B cell (primary cell): ENCODE measurements at regions not wholly inside any gene's neighbourhood (a gene's known extent, or its start where the extent isn't known, plus 50 kb on each side); places are given as distances from the start of the nearest gene placed in this dataset.

ENCODE experiments used
- ATAC-seq: fragments of 200-7000 bp; cut with Tn5 transposase; one replicate; pipeline ENCODE4 v1.10.0; 2021; ENCODE audit warnings: low read depth, mild to moderate bottlenecking, moderate number of reproducible peaks, moderate library complexity
- CTCF ChIA-PET: fragments of 350-600 bp; sonication (Branson Sonifier 250); formaldehyde crosslinking; loops from one replicate; lab custom pipeline; 2021; ENCODE audit warnings: antibody characterized with exemption, inconsistent platforms; lab: Charles Lee
- POLR2A ChIA-PET: fragments of 350-600 bp; sonication (Branson Sonifier 250); formaldehyde crosslinking; loops from one replicate; lab custom pipeline; 2021; ENCODE audit warnings: antibody characterized with exemption; lab: Charles Lee
- DNase-seq: peaks from one replicate; pipeline ENCODE4 v3.0.0; 2013
- H2AFZ ChIP-seq: 2 replicates; pipeline ENCODE4 v1.6.1; 2012; ENCODE audit warnings: mild to moderate bottlenecking, low read depth, low read length; ENCODE audit not compliant: insufficient read depth, poor library complexity, severe bottlenecking
- H3K27ac ChIP-seq, 2 donors: 1 replicate in 1 of 2; 2 replicates in 1 of 2; pipeline ENCODE4 v1.5.1; 2012 to 2013; ENCODE audit warnings: low read length in 2 of 2, mild to moderate bottlenecking in 2 of 2, moderate library complexity in 1 of 2
- H3K27me3 ChIP-seq, 4 experiments: fragments of 200-600 bp in 1 of 4; sonication (generic) in 1 of 4; replicated peaks in 1 of 4; 1 replicate in 2 of 4; 2 replicates in 2 of 4; pipeline versions ENCODE4 v1.6.1 to v1.7.0; 2013 to 2016; ENCODE audit warnings: low read length in 3 of 4, mild to moderate bottlenecking in 2 of 4, mixed read lengths in 1 of 4, moderate library complexity in 1 of 4; ENCODE audit not compliant: insufficient read depth in 4 of 4, control insufficient read depth in 3 of 4; ENCODE audit errors: control extremely low read depth in 1 of 4
- H3K36me3 ChIP-seq, 2 experiments: replicated peaks in 1 of 2; 1 replicate in 1 of 2; 2 replicates in 1 of 2; pipeline versions ENCODE4 v1.6.1 to v1.7.1; 2013; ENCODE audit warnings: low read length in 1 of 2; ENCODE audit not compliant: insufficient read depth in 2 of 2, control insufficient read depth in 1 of 2; ENCODE audit errors: control extremely low read depth in 1 of 2, extremely low read depth in 1 of 2
- H3K4me1 ChIP-seq, 2 donors: fragments of 200-600 bp in 1 of 2; sonication (generic) in 1 of 2; 1 replicate in 1 of 2; 2 replicates in 1 of 2; pipeline versions ENCODE4 v1.5.1 to v1.6.1; 2013 to 2017; ENCODE audit warnings: low read length in 2 of 2; ENCODE audit not compliant: control insufficient read depth in 2 of 2, insufficient read depth in 2 of 2
- H3K4me2 ChIP-seq: replicated peaks from 2 replicates; pipeline ENCODE3; 2012; ENCODE audit warnings: mild to moderate bottlenecking, low read depth, low read length; ENCODE audit not compliant: poor library complexity, severe bottlenecking
- H3K4me3 ChIP-seq, 5 experiments: fragments of 200-600 bp in 1 of 5; sonication (generic) in 1 of 5; 1 replicate in 3 of 5; 2 replicates in 2 of 5; pipeline versions ENCODE4 v1.5.1 to v1.7.0; 2011 to 2016; ENCODE audit warnings: low read length in 4 of 5, mild to moderate bottlenecking in 4 of 5, low read depth in 2 of 5, control low read depth in 1 of 5, moderate library complexity in 1 of 5; ENCODE audit not compliant: insufficient read depth in 1 of 5; ENCODE audit errors: control extremely low read depth in 1 of 5, extremely low read depth in 1 of 5
- H3K79me2 ChIP-seq: fragments of 200-600 bp; sonication (generic); one replicate; pipeline ENCODE4 v1.6.0; 2016; ENCODE audit warnings: low read length; ENCODE audit not compliant: control insufficient read depth, insufficient read depth
- H3K9ac ChIP-seq: fragments of 200-600 bp; sonication (generic); 2 replicates; pipeline ENCODE4 v1.6.1; 2017; ENCODE audit warnings: mild to moderate bottlenecking, low read length, moderate library complexity
- H3K9me3 ChIP-seq, 3 donors: one replicate each; pipeline versions ENCODE4 v1.6.1 to v1.7.1; 2013; ENCODE audit warnings: low read length in 2 of 3; ENCODE audit not compliant: control insufficient read depth in 2 of 3, insufficient read depth in 1 of 3; ENCODE audit errors: control extremely low read depth in 1 of 3
- H4K20me1 ChIP-seq: 2 replicates; pipeline ENCODE4 v1.6.0; 2012; ENCODE audit warnings: mild to moderate bottlenecking, low read length; ENCODE audit not compliant: insufficient read depth, control insufficient read depth, poor library complexity, severe bottlenecking
- H3K27ac Mint-ChIP-seq: one replicate; pipeline ENCODE4 v1.8.0; 2021; ENCODE audit warnings: mixed read lengths
- H3K27me3 Mint-ChIP-seq: one replicate; pipeline ENCODE4 v1.8.0; 2021; ENCODE audit warnings: mixed read lengths
- H3K4me1 Mint-ChIP-seq: one replicate; pipeline ENCODE4 v1.8.0; 2021; ENCODE audit warnings: mixed read lengths
- H3K4me3 Mint-ChIP-seq: one replicate; pipeline ENCODE4 v1.8.0; 2021; ENCODE audit warnings: mixed read lengths
- H3K9me3 Mint-ChIP-seq: one replicate; pipeline ENCODE4 v1.8.0; 2022; ENCODE audit warnings: mixed read lengths; ENCODE audit not compliant: insufficient read depth
- CTCF ChIP-seq: fragments of 200-600 bp; IDR thresholded peaks from one replicate; pipeline ENCODE4 v1.8.0; 2022; ENCODE audit warnings: antibody characterized with exemption, mild to moderate bottlenecking
- EZH2 ChIP-seq: IDR thresholded peaks from 2 replicates; pipeline ENCODE4 v1.6.1; 2012; ENCODE audit warnings: borderline replicate concordance, low read depth, mild to moderate bottlenecking, moderate library complexity, low read length; ENCODE audit not compliant: insufficient read depth, poor library complexity, severe bottlenecking
- WGBS: methylation state at CpG from one replicate; pipeline ENCODE4 v1.1.5; 2013; ENCODE audit warnings: missing lambda C conversion rate; ENCODE audit not compliant: insufficient coverage; 5-methylcytosine and 5-hydroxymethylcytosine counted together
- intact Hi-C: fragments of 100-400 bp; cut with micrococcal nuclease; formaldehyde crosslinking; loops from one replicate; pipeline ENCODE4 v1.10.0; 2022

- Histone ChIP-seq H3K79me2 (no peaks in the 10 kb centered on the region), H2AFZ (no peak overlapping the region), H3K4me3 (no peak overlapping the region), H3K4me1 (no peaks in the 10 kb centered on the region), H3K4me2 (no peak overlapping the region), H3K27me3 (no peaks in the 10 kb centered on the region), H3K36me3 (no peaks in the 10 kb centered on the region), H3K9ac (no peak overlapping the region), H4K20me1 (no peaks in the 10 kb centered on the region), H3K27ac (no peak overlapping the region), H3K9me3 (no peaks in the 10 kb centered on the region)
- H3K4me1 Mint-ChIP-seq: no peaks in the 10 kb centered on the region
- H3K9me3 Mint-ChIP-seq: no peaks in the 10 kb centered on the region
- H3K27ac Mint-ChIP-seq: no peak overlapping the region
- H3K27me3 Mint-ChIP-seq: peaks cover 9% of the 10 kb centered on the region
- POLR2A ChIA-PET: interaction anchor here (0.6 kb wide), 1 partner anchor 181 kb away, joined by 3 read pairs; no protein-coding TSS in a partner anchor
- WGBS: 88% methylated on average over 3 of the region's 5 CpGs
- CTCF ChIA-PET: interaction anchor here (0.6 to 2.8 kb wide), 24 partner anchors 9 to 754 kb away, joined by 3 to 17 read pairs (median 4); no protein-coding TSS in a partner anchor
- H3K4me3 Mint-ChIP-seq: no peak overlapping the region
- DNase-seq (no peak), ATAC-seq (no peak)
- TF ChIP-seq CTCF: no peak
- no peak for TF ChIP-seq EZH2
- intact Hi-C loops: loop anchor here (1.0 to 10.0 kb wide), 5 partner anchors 119 to 754 kb away; no protein-coding TSS in a partner anchor
Observed at GRCh38 chr1:157370698-157371097, 181.6 kb downstream of the FCRL5 start.

GRCh38 chr1:157369808-157370521 is 182.3 kb downstream of the FCRL5 start:
- intact Hi-C loops: loop anchor here (1.0 to 10.0 kb wide), 6 partner anchors 119 to 755 kb away; no protein-coding TSS in a partner anchor
- H4K20me1 ChIP-seq: no peaks in the 10 kb centered on the region
- peak; percentile 72 for ATAC-seq

More at GRCh38 chr1:157369808-157370521, 182.3 kb downstream of the FCRL5 start:
- Mint-ChIP-seq H3K4me3 (no peak overlapping the region), H3K9me3 (no peaks in the 10 kb centered on the region), H3K4me1 (no peaks in the 10 kb centered on the region), H3K27me3 (peaks cover 5% of the 10 kb centered on the region), H3K27ac (no peak overlapping the region)
- no peak overlapping the region for H2AFZ ChIP-seq
- peak; percentile 72 for DNase-seq
- CTCF ChIA-PET: interaction anchor here (0.5 to 2.8 kb wide), 23 partner anchors 9 to 755 kb away, joined by 3 to 17 read pairs (median 4); no protein-coding TSS in a partner anchor
- H3K27me3 ChIP-seq: no peaks in the 10 kb centered on the region
- POLR2A ChIA-PET: no interaction called here
- H3K4me2 ChIP-seq: no peak overlapping the region
- no peaks in the 10 kb centered on the region for H3K4me1 ChIP-seq
- no peaks in the 10 kb centered on the region for H3K79me2 ChIP-seq
- H3K36me3 ChIP-seq: no peaks in the 10 kb centered on the region
- WGBS: 9% methylated on average over 5 of the region's 6 CpGs
- no peak overlapping the region for H3K27ac ChIP-seq
- TF ChIP-seq CTCF (peak; percentile 97), EZH2 (no peak)
- no peak overlapping the region for H3K9ac ChIP-seq
- no peaks in the 10 kb centered on the region for H3K9me3 ChIP-seq
- no peak overlapping the region for H3K4me3 ChIP-seq
